Kasumi-1 (cell line): ENCODE measurements at regions not wholly inside any gene's neighbourhood (a gene's known extent, or its start where the extent isn't known, plus 50 kb on each side); places are given as distances from the start of the nearest gene placed in this dataset.

Experiments used
- DNase-seq, 2 experiments: peaks; one replicate each; lab custom pipeline; 2025; lab: John Stamatoyannopoulos, UW

GRCh38 chr15:26376243-26376642 is 396.6 kb downstream of the GABRB3 start:
- no peak for DNase-seq

GRCh38 chr15:26374806-26375205 is 398.1 kb downstream of the GABRB3 start:
- DNase-seq = no peak

- DNase-seq = no peak
Measured at GRCh38 chr15:26372706-26373105, 400.2 kb downstream of the GABRB3 start.

- no peak for DNase-seq
Measured at GRCh38 chr15:26365077-26365476, 407.8 kb downstream of the GABRB3 start.

- no peak for DNase-seq
Measured at GRCh38 chr15:26359855-26360254, 413.0 kb downstream of the GABRB3 start.

- no peak for DNase-seq
Measured at GRCh38 chr15:26358708-26359107, 414.2 kb downstream of the GABRB3 start.

- DNase-seq = no peak
Measured at GRCh38 chr15:26357653-26358052, 415.2 kb downstream of the GABRB3 start.

- DNase-seq = no peak
Measured at GRCh38 chr15:26355472-26356074, 417.3 kb downstream of the GABRB3 start.

- no peak for DNase-seq
Measured at GRCh38 chr15:26352909-26353308, 420.0 kb downstream of the GABRB3 start.

GRCh38 chr15:26352406-26352805 is 420.5 kb downstream of the GABRB3 start:
- no peak for DNase-seq

GRCh38 chr15:26325495-26325894 is 447.4 kb downstream of the GABRB3 start:
- DNase-seq = no peak

- DNase-seq = no peak
Measured at GRCh38 chr15:26323566-26323965, 449.3 kb downstream of the GABRB3 start.

GRCh38 chr15:26318689-26319088 is 454.2 kb downstream of the GABRB3 start:
- DNase-seq = no peak

- DNase-seq = no peak
Measured at GRCh38 chr15:26314577-26314976, 451.4 kb upstream of the ATP10A start.

- no peak for DNase-seq
Measured at GRCh38 chr15:26311710-26312236, 448.6 kb upstream of the ATP10A start.

GRCh38 chr15:26298659-26299170 is 435.6 kb upstream of the ATP10A start:
- DNase-seq = no peak

- DNase-seq = no peak
Measured at GRCh38 chr15:26298010-26298658, 435.0 kb upstream of the ATP10A start.

GRCh38 chr15:26295336-26296085 is 432.4 kb upstream of the ATP10A start:
- no peak for DNase-seq

GRCh38 chr15:26294059-26294689 is 431.0 kb upstream of the ATP10A start:
- no peak for DNase-seq

GRCh38 chr15:26287381-26287780 is 424.3 kb upstream of the ATP10A start:
- no peak for DNase-seq

GRCh38 chr15:26280281-26280680 is 417.2 kb upstream of the ATP10A start:
- no peak for DNase-seq

GRCh38 chr15:26261966-26262365 is 398.8 kb upstream of the ATP10A start:
- no peak for DNase-seq
